K562 (cell line): ENCODE measurements at regions not wholly inside any gene's neighbourhood (a gene's known extent, or its start where the extent isn't known, plus 50 kb on each side); places are given as distances from the start of the nearest gene placed in this dataset.

Source experiments
- ATAC-seq: fragments of 200-7000 bp; cut with Tn5 transposase; 3 replicates; pipeline ENCODE4 v1.9.1; 2020; ENCODE audit warnings: moderate library complexity
- BruUV-seq: library from RNA; stranded (reverse); fragments of 400-500 nt; replicated peaks from 2 replicates; lab custom pipeline; 2021; lab: Mats Ljungman, UMichigan
- CTCF ChIA-PET: fragments of 300-600 bp; formaldehyde crosslinking; extraction: SDS; loops from one replicate; lab custom pipeline; 2021; ENCODE audit warnings: low intra/inter-chr PET ratio; lab: Yijun Ruan, JAX
- POLR2A ChIA-PET: fragments of 300-600, 350-650 bp; sonication (Branson Sonifier 250); formaldehyde crosslinking; extraction: SDS; loops from one replicate; lab custom pipeline; 2021; ENCODE audit warnings: antibody characterized with exemption, inconsistent platforms; lab: Yijun Ruan, JAX
- DNase-seq, 4 experiments: peaks; one replicate each; pipeline versions ENCODE4 v3.0.0 to v3.0.0-alpha.2; 2011 to 2018; ENCODE audit warnings: low spot score in 3 of 4, mixed read lengths in 3 of 4; ENCODE audit errors: extremely low read depth in 1 of 4
- FAIRE-seq: peaks from 2 replicates; lab custom pipeline; 2011; peaks lifted over from hg19 to GRCh38; lab: Jason Lieb, UNC
- H2AFZ ChIP-seq: 2 replicates; pipeline ENCODE4 v1.6.0; 2011; ENCODE audit warnings: low read depth, low read length, control low read depth, inconsistent platforms
- H3K27ac ChIP-seq: fragments of 200-600 bp; 3 replicates; pipeline ENCODE4 v1.8.0; 2011; ENCODE audit warnings: low read depth, mild to moderate bottlenecking, control low read depth, inconsistent platforms, low read length, moderate library complexity, mixed read lengths; ENCODE audit errors: extremely low read depth
- H3K27me3 ChIP-seq, 2 experiments: fragments of 300-600 bp in 1 of 2; 2 replicates in 1 of 2; 3 replicates in 1 of 2; pipeline versions ENCODE4 v1.6.0 to v1.8.0; 2011; ENCODE audit warnings: inconsistent platforms in 2 of 2, low read length in 2 of 2, mild to moderate bottlenecking in 1 of 2, mixed read lengths in 1 of 2, moderate library complexity in 1 of 2; ENCODE audit not compliant: control insufficient read depth in 2 of 2, insufficient read depth in 2 of 2
- H3K36me3 ChIP-seq: fragments of 300-600 bp; 3 replicates; pipeline ENCODE4 v1.8.0; 2011; ENCODE audit warnings: mild to moderate bottlenecking, low read length, inconsistent platforms; ENCODE audit not compliant: control insufficient read depth, insufficient read depth
- H3K4me1 ChIP-seq, 2 experiments: fragments of 200-600 bp in 1 of 2; replicated peaks in 1 of 2; 2 replicates in 1 of 2; 3 replicates in 1 of 2; pipeline versions ENCODE4 v1.5.1 to v1.8.0; 2011; ENCODE audit warnings: inconsistent platforms in 2 of 2, low read length in 2 of 2, mild to moderate bottlenecking in 1 of 2, mixed read lengths in 1 of 2, moderate library complexity in 1 of 2; ENCODE audit not compliant: control insufficient read depth in 2 of 2, insufficient read depth in 2 of 2
- H3K4me2 ChIP-seq: 2 replicates; pipeline ENCODE4 v1.6.1; 2011; ENCODE audit warnings: low read length, control low read depth, inconsistent platforms, mixed read lengths; ENCODE audit not compliant: insufficient read depth
- H3K4me3 ChIP-seq: fragments of 200-600 bp; sonication (generic), shearing (Covaris generic); 2 replicates; pipeline ENCODE4 v1.5.1; 2016; ENCODE audit warnings: control low read depth, inconsistent platforms
- H3K79me2 ChIP-seq: fragments of 200-600 bp; 3 replicates; pipeline ENCODE4 v1.8.0; 2011; ENCODE audit warnings: low read length, inconsistent platforms; ENCODE audit not compliant: control insufficient read depth, insufficient read depth
- H3K9ac ChIP-seq, 2 experiments: 2 replicates each; pipeline versions ENCODE4 v1.6.0 to v1.6.1; 2011; ENCODE audit warnings: low read depth in 2 of 2, low read length in 2 of 2, control low read depth in 1 of 2, inconsistent platforms in 1 of 2, mild to moderate bottlenecking in 1 of 2, mixed read lengths in 1 of 2; ENCODE audit not compliant: insufficient read depth in 1 of 2
- H3K9me1 ChIP-seq: one replicate; pipeline ENCODE4 v1.6.0; 2011; ENCODE audit warnings: inconsistent platforms, mild to moderate bottlenecking, low read length, moderate library complexity; ENCODE audit not compliant: control insufficient read depth, insufficient read depth
- H3K9me3 ChIP-seq: replicated peaks from 2 replicates; pipeline ENCODE4 v1.5.1; 2011; ENCODE audit warnings: low read depth, low read length, inconsistent platforms; ENCODE audit not compliant: control insufficient read depth, insufficient read depth
- H4K20me1 ChIP-seq: replicated peaks from 2 replicates; pipeline ENCODE4 v1.6.1; 2011; ENCODE audit warnings: low read length, inconsistent platforms, mixed read lengths; ENCODE audit not compliant: control insufficient read depth, insufficient read depth
- ADNP ChIP-seq: fragments of 200-800 bp; sonication (Bioruptor generic); IDR thresholded peaks from 2 replicates; pipeline ENCODE4 v1.6.1; 2016; ENCODE audit warnings: missing genetic modification characterization, missing compliant biosample characterization
- CCAR2 ChIP-seq: fragments of 200-400 bp; formaldehyde crosslinking; IDR thresholded peaks from 2 replicates; pipeline ENCODE4 v1.6.1; 2017; ENCODE audit warnings: mild to moderate bottlenecking, low read depth, low read length
- FUS ChIP-seq: fragments of 200-400 bp; formaldehyde crosslinking; optimal IDR thresholded peaks from 2 replicates; pipeline ENCODE3; 2017; ENCODE audit warnings: low read depth, low read length
- HNRNPH1 ChIP-seq: fragments of 200-400 bp; formaldehyde crosslinking; optimal IDR thresholded peaks from 2 replicates; pipeline ENCODE3; 2017; ENCODE audit warnings: low read depth, mild to moderate bottlenecking, low read length, moderate library complexity
- MYNN ChIP-seq, 2 experiments: sonication (generic); formaldehyde crosslinking in 1 of 2; IDR thresholded peaks; 2 replicates each; pipeline versions ENCODE4 v1.5.0 to v1.6.1; 2016 to 2020; ENCODE audit warnings: antibody characterized with exemption in 1 of 2, missing genetic modification reagents in 1 of 2
- NFYB ChIP-seq: IDR thresholded peaks from 2 replicates; pipeline ENCODE4 v1.6.1; 2011; ENCODE audit warnings: mild to moderate bottlenecking, moderate library complexity; ENCODE audit not compliant: insufficient read length; ENCODE audit errors: extremely low read depth
- POLR2A ChIP-seq: fragments of 450-650 bp; conservative IDR thresholded peaks from 2 replicates; pipeline ENCODE4 v1.6.1; 2016
- RREB1 ChIP-seq: fragments of 250-450 bp; sonication (Bioruptor Pico); IDR thresholded peaks from 2 replicates; pipeline ENCODE4 v1.4.0; 2020
- WHSC1 ChIP-seq: IDR thresholded peaks from one replicate; pipeline ENCODE4 v1.6.1; 2012; ENCODE audit warnings: low read length, control low read depth, inconsistent platforms
- ZKSCAN3 ChIP-seq: fragments of 250-450 bp; sonication (Bioruptor Pico); IDR thresholded peaks from 2 replicates; pipeline ENCODE4 v1.4.0; 2020
- ZNF140 ChIP-seq: fragments of 250-450 bp; sonication (Bioruptor Pico); IDR thresholded peaks from 2 replicates; pipeline ENCODE4 v1.8.0; 2021; ENCODE audit warnings: moderate library complexity, mild to moderate bottlenecking, inconsistent platforms
- ZNF165 ChIP-seq: fragments of 250-450 bp; sonication (Bioruptor Pico); IDR thresholded peaks from 2 replicates; pipeline ENCODE4 v1.4.0; 2020; ENCODE audit warnings: borderline replicate concordance
- ZNF449 ChIP-seq: fragments of 250-450 bp; sonication (Bioruptor Pico); IDR thresholded peaks from 2 replicates; pipeline ENCODE4 v1.8.0; 2022; ENCODE audit warnings: moderate library complexity, mild to moderate bottlenecking, inconsistent platforms
- ZNF57 ChIP-seq: fragments of 450-650 bp; formaldehyde crosslinking; IDR thresholded peaks from 2 replicates; pipeline ENCODE4 v1.4.0; 2020; ENCODE audit warnings: mild to moderate bottlenecking, moderate library complexity
- ZSCAN29 ChIP-seq: fragments of 450-650 bp; IDR thresholded peaks from 2 replicates; pipeline ENCODE4 v1.6.1; 2017
- WGBS: fragments of 100-300 bp; shearing (Covaris generic); methylation state at CpG from one replicate; pipeline ENCODE4 v1.1.6; 2016; ENCODE audit warnings: low coverage, mixed read lengths; ENCODE audit not compliant: insufficient coverage; ENCODE audit errors: missing lambda C conversion rate; 5-methylcytosine and 5-hydroxymethylcytosine counted together
- in situ Hi-C: fragments of 300-500 bp; cut with MboI; formaldehyde crosslinking; loops from 4 replicates; pipeline ENCODE4 v1.15.0; 2018; ENCODE audit warnings: inconsistent platforms, mixed read lengths
- intact Hi-C: fragments of 100-400 bp; cut with micrococcal nuclease; formaldehyde crosslinking; loops from 2 replicates; pipeline ENCODE4 v1.14.2; 2022

- intact Hi-C loops (no loop called here), in situ Hi-C loops (no loop called here)
- POLR2A ChIA-PET: no interaction called here
- BruUV-seq: no TSS peak
- CTCF ChIA-PET: no interaction called here
- H3K9me3 ChIP-seq: no peaks in the 10 kb centered on the region
- no peaks in the 10 kb centered on the region for H3K9me1 ChIP-seq
- peaks cover 0 to 6% of the 10 kb centered on the region in 2 experiments; a peak in 1 of 5 replicates for H3K4me1 ChIP-seq
- no peak overlapping the region for H3K4me3 ChIP-seq
- no peaks in the 10 kb centered on the region for H3K79me2 ChIP-seq
- H2AFZ ChIP-seq: no peak overlapping the region
- DNase-seq: no peak
- no peak overlapping the region for H3K4me2 ChIP-seq
- H3K27me3 ChIP-seq: peaks cover 17 to 67% of the 10 kb centered on the region in 2 experiments; a peak in 4 of 5 replicates
- no peak for FAIRE-seq
- H4K20me1 ChIP-seq: peaks cover 8% of the 10 kb centered on the region; the same call in 1 of the 2 replicates
- TF ChIP-seq ZSCAN29 (no peak), RREB1 (CRISPR knock-in tag) (no peak), NFYB (no peak), ZNF140 (no peak), ZKSCAN3 (CRISPR knock-in tag) (no peak), ZNF165 (CRISPR knock-in tag) (no peak), CCAR2 (no peak), ADNP (no peak), ZNF57 (CRISPR knock-in tag) (no peak), POLR2A (no peak), HNRNPH1 (no peak), FUS (no peak), ZNF449 (CRISPR knock-in tag) (no peak), WHSC1 (no peak), MYNN (IDR thresholded peaks at IDR 0.05) (no peak), MYNN (CRISPR knock-in tag; IDR thresholded peaks at IDR 0.05) (no peak)
- H3K27ac ChIP-seq: no peak overlapping the region
- 2% methylated on average over 10 of the region's 10 CpGs for WGBS
- H3K36me3 ChIP-seq: no peaks in the 10 kb centered on the region
- ATAC-seq: no peak
- H3K9ac ChIP-seq: no peak overlapping the region
These were observed 131.0 kb downstream of the RBFOX3 start for GRCh38 chr17:79479876-79480275.
